PFSK-1 (cell line): ENCODE measurements at regions not wholly inside any gene's neighbourhood (a gene's known extent, or its start where the extent isn't known, plus 50 kb on each side); places are given as distances from the start of the nearest gene placed in this dataset.

ENCODE experiments used
- FOXP2 ChIP-seq: optimal IDR thresholded peaks from 2 replicates; pipeline ENCODE3; 2011; ENCODE audit warnings: borderline replicate concordance, control low read depth, inconsistent platforms; ENCODE audit not compliant: insufficient read depth; ENCODE audit errors: extremely low read length, extremely low read depth
- POLR2AphosphoS5 ChIP-seq: IDR thresholded peaks from 2 replicates; pipeline ENCODE4 v1.6.1; 2012; ENCODE audit warnings: low read depth, mild to moderate bottlenecking, control low read depth, low read length, moderate library complexity
- REST ChIP-seq, 2 experiments: IDR thresholded peaks; 2 replicates each; pipeline versions ENCODE4 v1.6.1 to v1.8.0; 2011 to 2012; ENCODE audit warnings: low read depth in 2 of 2, low read length in 2 of 2, control low read depth in 1 of 2, inconsistent platforms in 1 of 2, mild to moderate bottlenecking in 1 of 2, moderate library complexity in 1 of 2; ENCODE audit not compliant: insufficient read depth in 1 of 2
- SIN3A ChIP-seq: IDR thresholded peaks from 2 replicates; pipeline ENCODE4 v1.6.1; 2012; ENCODE audit warnings: mild to moderate bottlenecking, low read length, moderate library complexity, borderline replicate concordance; ENCODE audit not compliant: insufficient read depth
- TAF1 ChIP-seq: IDR thresholded peaks from 2 replicates; pipeline ENCODE4 v1.6.1; 2012; ENCODE audit warnings: low read length, control low read depth, borderline replicate concordance; ENCODE audit not compliant: insufficient read depth

- TF ChIP-seq REST (IDR thresholded peaks at IDR 0.05; ENCODE audit: insufficient read depth in 1 of 2, low read depth in 2 of 2, low read length in 2 of 2) (no peak), FOXP2 (no peak), POLR2AphosphoS5 (no peak), TAF1 (no peak), SIN3A (no peak)
Measured at GRCh38 chr2:20880221-20880771, 57.4 kb upstream of the LDAH start.

GRCh38 chr2:20879221-20879620 is 56.3 kb upstream of the LDAH start:
- TF ChIP-seq REST (IDR thresholded peaks at IDR 0.05; ENCODE audit: insufficient read depth in 1 of 2, low read depth in 2 of 2, low read length in 2 of 2): no peak
- no peak for TF ChIP-seq POLR2AphosphoS5
- TF ChIP-seq FOXP2: no peak
- no peak for TF ChIP-seq SIN3A
- no peak for TF ChIP-seq TAF1

DNA sequence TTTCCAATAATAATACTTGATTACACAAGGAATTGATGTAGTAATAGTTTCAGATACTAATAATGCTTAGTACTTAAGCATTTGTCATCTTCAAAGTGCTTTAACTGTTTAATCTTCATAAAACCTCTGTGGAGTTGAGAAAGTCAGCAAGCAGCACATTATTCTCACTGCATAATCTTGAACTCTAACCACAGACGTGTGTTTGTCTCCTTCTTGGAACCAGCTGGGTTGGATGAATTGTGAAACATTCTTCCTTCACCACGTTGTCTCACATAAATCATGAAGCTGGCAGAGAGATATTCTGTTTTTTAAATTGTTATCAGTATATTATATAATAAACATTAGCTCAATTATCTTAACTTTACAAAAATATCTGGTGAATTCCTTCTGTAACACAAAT is 55.1 kb upstream of the LDAH start:
- TF ChIP-seq SIN3A (no peak), POLR2AphosphoS5 (no peak), TAF1 (no peak), FOXP2 (no peak), REST (IDR thresholded peaks at IDR 0.05; ENCODE audit: insufficient read depth in 1 of 2, low read depth in 2 of 2, low read length in 2 of 2) (no peak)
